GM08714 (cell line): ENCODE measurements at regions not wholly inside any gene's neighbourhood (a gene's known extent, or its start where the extent isn't known, plus 50 kb on each side); places are given as distances from the start of the nearest gene placed in this dataset.
"Not testable (repeated sequence)": the region's sequence is repeated elsewhere in the genome, so short reads cannot be mapped to it uniquely, and the experiment has no call there.

Experiments used
- H3K4me3 ChIP-seq: fragments of 200-500 bp; sonication (Bioruptor generic); 2 replicates; pipeline ENCODE4 v1.5.1; 2014; ENCODE audit warnings: mild to moderate bottlenecking, low read length, inconsistent platforms
- ZNF274 ChIP-seq: IDR thresholded peaks from 2 replicates; pipeline ENCODE4 v1.6.1; 2012; ENCODE audit warnings: mild to moderate bottlenecking, low read depth, low read length

- H3K4me3 ChIP-seq, result no peak overlapping the region
- TF ChIP-seq ZNF274, result no peak
These were observed 139.4 kb upstream of the RAB4A start for GRCh38 chr1:229131243-229132105.

- no peak for TF ChIP-seq ZNF274
- H3K4me3 ChIP-seq, result no peak overlapping the region
These were observed 138.8 kb upstream of the RAB4A start for GRCh38 chr1:229132106-229132443.

- TF ChIP-seq ZNF274, result no peak
- H3K4me3 ChIP-seq, result no peak overlapping the region
These were observed 138.2 kb upstream of the RAB4A start for GRCh38 chr1:229132706-229133105.

GRCh38 chr1:229133151-229133550, 137.8 kb upstream of the RAB4A start:
- no peak overlapping the region for H3K4me3 ChIP-seq
- TF ChIP-seq ZNF274, result no peak

- no peak for TF ChIP-seq ZNF274
- no peak overlapping the region for H3K4me3 ChIP-seq
These were observed 137.1 kb upstream of the RAB4A start for GRCh38 chr1:229133811-229134210.

- H3K4me3 ChIP-seq, result not testable (repeated sequence)
These were observed 136.3 kb upstream of the RAB4A start for GRCh38 chr1:229134381-229135217.

- no peak for TF ChIP-seq ZNF274
- H3K4me3 ChIP-seq, result no peak overlapping the region
These were observed 135.1 kb upstream of the RAB4A start for GRCh38 chr1:229135773-229136172.

- no peak for TF ChIP-seq ZNF274
These were observed 134.1 kb upstream of the RAB4A start for GRCh38 chr1:229136822-229137221.

GRCh38 chr1:229137271-229137670, 133.6 kb upstream of the RAB4A start:
- no peak overlapping the region for H3K4me3 ChIP-seq
- no peak for TF ChIP-seq ZNF274

More at GRCh38 chr1:229136822-229137221, 134.1 kb upstream of the RAB4A start:
- H3K4me3 ChIP-seq, result no peak overlapping the region

- H3K4me3 ChIP-seq, result no peak overlapping the region
- no peak for TF ChIP-seq ZNF274
These were observed 132.9 kb upstream of the RAB4A start for GRCh38 chr1:229138058-229138457.

GRCh38 chr1:229139331-229140118, 131.4 kb upstream of the RAB4A start:
- no peak for TF ChIP-seq ZNF274
- H3K4me3 ChIP-seq, result no peak overlapping the region; the same call in 1 of the 2 replicates

GRCh38 chr1:229140119-229140396, 130.9 kb upstream of the RAB4A start:
- no peak overlapping the region for H3K4me3 ChIP-seq
- no peak for TF ChIP-seq ZNF274

GRCh38 chr1:229141271-229141670, 129.6 kb upstream of the RAB4A start:
- TF ChIP-seq ZNF274, result no peak
- no peak overlapping the region for H3K4me3 ChIP-seq

- H3K4me3 ChIP-seq, result no peak overlapping the region
These were observed 129.1 kb upstream of the RAB4A start for GRCh38 chr1:229141689-229142377.

GRCh38 chr1:229142471-229142870, 128.4 kb upstream of the RAB4A start:
- TF ChIP-seq ZNF274, result no peak

More at GRCh38 chr1:229141689-229142377, 129.1 kb upstream of the RAB4A start:
- TF ChIP-seq ZNF274, result no peak

More at GRCh38 chr1:229142471-229142870, 128.4 kb upstream of the RAB4A start:
- H3K4me3 ChIP-seq, result no peak overlapping the region
